Activated CD4-positive, alpha-beta memory T cell treated with anti-CD3 and anti-CD28 coated beads for 36 hours (primary cell): ENCODE measurements at regions not wholly inside any gene's neighbourhood (a gene's known extent, or its start where the extent isn't known, plus 50 kb on each side); places are given as distances from the start of the nearest gene placed in this dataset.
"Not testable (repeated sequence)": the region's sequence is repeated elsewhere in the genome, so short reads cannot be mapped to it uniquely, and the experiment has no call there.

Experiments used
- CTCF ChIA-PET: fragments of 350-600 bp; sonication (Branson Sonifier 250); formaldehyde crosslinking; loops from one replicate; lab custom pipeline; 2021; ENCODE audit warnings: antibody characterized with exemption, inconsistent platforms; lab: Charles Lee
- POLR2A ChIA-PET: fragments of 350-600 bp; sonication (Branson Sonifier 250); formaldehyde crosslinking; loops from one replicate; lab custom pipeline; 2021; ENCODE audit warnings: antibody characterized with exemption; lab: Charles Lee
- DNase-seq: peaks from one replicate; pipeline ENCODE4 v3.0.0-alpha.2; 2020
- H3K27ac Mint-ChIP-seq: one replicate; pipeline ENCODE4 v1.8.0; 2021; ENCODE audit warnings: mixed read lengths
- H3K27me3 Mint-ChIP-seq: one replicate; pipeline ENCODE4 v1.8.0; 2021; ENCODE audit warnings: mixed read lengths
- H3K36me3 Mint-ChIP-seq: one replicate; pipeline ENCODE4 v1.8.0; 2021; ENCODE audit warnings: mixed read lengths
- H3K4me1 Mint-ChIP-seq: one replicate; pipeline ENCODE4 v1.8.0; 2021; ENCODE audit warnings: low read depth, mixed read lengths
- H3K4me3 Mint-ChIP-seq: one replicate; pipeline ENCODE4 v1.8.0; 2021; ENCODE audit warnings: mild to moderate bottlenecking, mixed read lengths
- H3K9me3 Mint-ChIP-seq: one replicate; pipeline ENCODE4 v1.8.0; 2021; ENCODE audit warnings: mixed read lengths
- intact Hi-C: fragments of 100-400 bp; cut with micrococcal nuclease; formaldehyde crosslinking; loops from one replicate; pipeline ENCODE4 v1.15.1; 2023

DNA sequence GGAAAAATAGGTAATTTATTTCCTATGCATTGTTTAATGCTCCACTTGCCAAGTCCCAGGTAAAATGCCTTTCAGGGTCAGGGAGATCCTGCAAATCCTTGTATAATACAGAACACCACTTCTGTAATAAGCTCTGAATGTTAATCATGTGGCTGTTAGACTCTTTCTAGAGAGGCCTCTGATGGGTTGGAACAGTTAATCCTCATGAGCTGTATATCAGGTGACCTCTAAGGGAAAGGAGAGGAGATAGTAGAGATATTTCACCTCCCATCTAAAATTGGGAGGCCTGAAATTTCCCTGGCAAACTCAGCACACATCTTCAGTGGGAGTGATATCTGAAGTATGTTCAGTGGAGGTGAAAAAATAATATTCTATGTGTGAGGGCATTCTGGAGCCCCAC is 210.6 kb upstream of the WDFY3 start:
- peaks cover 4% of the 10 kb centered on the region for H3K9me3 Mint-ChIP-seq
- no peak overlapping the region for H3K4me3 Mint-ChIP-seq
- H3K4me1 Mint-ChIP-seq = no peaks in the 10 kb centered on the region
- ChIA-PET CTCF (no interaction called here), POLR2A (no interaction called here)
- no peak for DNase-seq
- no peak overlapping the region for H3K27ac Mint-ChIP-seq
- no peaks in the 10 kb centered on the region for H3K27me3 Mint-ChIP-seq
- no peaks in the 10 kb centered on the region for H3K36me3 Mint-ChIP-seq
- intact Hi-C loops = no loop called here

DNA sequence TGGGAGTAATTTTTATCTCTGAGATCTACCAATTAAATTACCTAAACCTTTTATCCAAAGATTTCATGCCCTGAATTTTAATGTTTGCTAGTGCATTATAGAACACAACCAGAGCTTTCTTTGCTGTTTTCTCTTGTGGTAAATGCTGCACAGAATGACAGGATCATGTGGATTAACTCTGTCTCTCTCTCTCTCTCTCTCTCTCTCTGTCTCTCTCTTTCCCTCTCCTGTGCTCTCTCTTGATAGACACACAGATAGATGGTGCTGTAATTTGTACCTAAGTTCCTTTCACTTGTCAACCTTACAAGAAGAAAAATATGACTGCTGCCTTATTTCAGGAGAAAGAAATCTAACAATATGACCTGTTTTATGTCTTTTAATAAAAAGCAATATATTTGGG is 211.2 kb upstream of the WDFY3 start:
- no peak for DNase-seq
- H3K9me3 Mint-ChIP-seq = peaks cover 4% of the 10 kb centered on the region
- no peak overlapping the region for H3K27ac Mint-ChIP-seq
- H3K36me3 Mint-ChIP-seq = no peaks in the 10 kb centered on the region
- no peak overlapping the region for H3K4me3 Mint-ChIP-seq
- no peaks in the 10 kb centered on the region for H3K4me1 Mint-ChIP-seq
- intact Hi-C loops = no loop called here
- CTCF ChIA-PET = no interaction called here
- POLR2A ChIA-PET = no interaction called here
- no peaks in the 10 kb centered on the region for H3K27me3 Mint-ChIP-seq

DNA sequence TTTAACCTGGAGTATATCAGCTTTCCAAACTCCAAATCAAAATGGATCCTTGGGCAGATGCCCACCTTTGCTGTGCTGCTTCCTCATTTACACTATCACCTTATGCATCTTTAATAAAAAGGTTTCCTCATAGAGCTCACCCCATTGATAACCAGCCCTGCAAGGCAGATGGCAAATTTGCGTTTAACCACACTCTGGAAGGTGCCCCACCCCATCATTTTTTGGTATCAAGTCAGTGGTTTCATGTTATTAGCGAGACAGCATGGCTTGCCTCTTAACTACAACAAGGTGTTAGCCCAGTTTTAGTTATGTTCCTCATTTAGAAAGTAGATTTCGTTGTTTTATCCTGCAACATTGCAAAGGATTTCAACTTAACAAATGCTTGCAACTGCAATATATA is 214.0 kb upstream of the WDFY3 start:
- CTCF ChIA-PET = interaction anchor here (0.6 kb wide), 1 partner anchor 134 kb away, joined by 3 read pairs; no protein-coding TSS in a partner anchor
- no peak for DNase-seq
- Mint-ChIP-seq H3K9me3 (peaks cover 4% of the 10 kb centered on the region), H3K4me1 (no peaks in the 10 kb centered on the region), H3K4me3 (no peak overlapping the region), H3K27me3 (no peaks in the 10 kb centered on the region), H3K27ac (no peak overlapping the region), H3K36me3 (no peaks in the 10 kb centered on the region)
- POLR2A ChIA-PET = no interaction called here
- intact Hi-C loops = no loop called here

DNA sequence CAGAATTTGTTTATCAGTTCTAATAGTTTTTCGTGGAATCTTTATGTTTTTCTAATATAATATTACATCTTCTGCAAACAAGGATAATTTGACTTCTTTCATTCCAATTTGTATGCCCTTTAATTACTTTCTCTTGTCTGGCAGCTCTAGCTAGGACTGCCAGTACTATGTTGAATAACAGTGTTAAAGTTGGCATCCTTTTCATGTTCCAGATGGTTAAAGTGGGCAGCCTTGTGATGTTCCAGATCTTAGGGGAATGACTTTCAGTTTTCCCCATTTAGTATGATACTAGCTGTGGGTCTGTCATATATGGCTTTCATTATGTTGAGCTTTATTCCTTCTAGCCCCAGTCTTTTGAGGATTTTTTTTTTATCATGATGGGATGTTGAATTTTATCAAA is 220.6 kb upstream of the WDFY3 start:
- POLR2A ChIA-PET = no interaction called here
- no peaks in the 10 kb centered on the region for H3K4me1 Mint-ChIP-seq
- H3K27ac Mint-ChIP-seq = no peak overlapping the region
- intact Hi-C loops = no loop called here
- H3K4me3 Mint-ChIP-seq = no peak overlapping the region
- CTCF ChIA-PET = no interaction called here
- peaks cover 13% of the 10 kb centered on the region for H3K9me3 Mint-ChIP-seq
- H3K27me3 Mint-ChIP-seq = no peaks in the 10 kb centered on the region
- H3K36me3 Mint-ChIP-seq = no peaks in the 10 kb centered on the region
- no peak for DNase-seq

DNA sequence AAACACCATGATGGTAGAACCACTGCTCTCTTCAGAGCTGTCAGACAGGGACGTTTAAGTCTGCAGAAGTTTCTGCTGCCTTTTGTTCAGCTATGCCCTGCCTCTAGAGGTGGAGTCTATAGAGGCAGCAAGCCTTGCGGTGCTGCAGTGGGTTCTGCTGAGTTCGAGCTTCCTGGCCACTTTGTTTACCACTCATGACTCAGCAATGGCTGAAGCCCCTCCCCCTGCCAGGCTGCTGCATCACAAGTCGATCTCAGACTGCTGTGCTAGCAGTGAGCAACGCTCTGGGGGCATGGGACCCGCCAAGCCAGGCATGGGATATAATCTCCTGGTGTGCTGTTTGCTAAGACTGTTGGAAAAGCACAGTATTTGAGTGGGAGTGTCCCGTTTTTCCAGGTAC is 229.5 kb upstream of the WDFY3 start:
- H3K27me3 Mint-ChIP-seq, H3K36me3 Mint-ChIP-seq, H3K27ac Mint-ChIP-seq, CTCF ChIA-PET, H3K4me1 Mint-ChIP-seq, H3K4me3 Mint-ChIP-seq, intact Hi-C loops, POLR2A ChIA-PET, DNase-seq: not testable (repeated sequence)
- peaks cover 20% of the 10 kb centered on the region for H3K9me3 Mint-ChIP-seq

DNA sequence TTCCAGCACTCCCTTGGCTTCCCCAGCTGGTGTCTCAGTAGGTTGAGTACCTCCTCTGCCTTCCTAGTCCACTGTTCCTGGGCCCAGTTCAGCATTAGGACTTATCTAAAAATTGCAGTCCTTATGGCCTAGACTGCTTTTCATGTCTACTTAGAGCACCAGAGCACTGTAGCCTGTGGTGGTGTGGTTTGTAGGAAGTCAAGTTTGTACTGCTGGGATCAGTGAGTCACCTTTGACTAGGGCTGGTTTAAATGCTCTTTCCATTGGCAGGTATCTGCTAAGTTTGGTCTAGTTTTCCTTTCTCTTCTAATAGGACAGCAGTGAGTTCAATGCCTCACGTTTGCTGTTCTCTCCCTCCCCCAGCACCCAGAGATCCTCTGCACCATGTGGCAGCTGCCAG is 233.6 kb upstream of the WDFY3 start:
- no peaks in the 10 kb centered on the region for H3K4me1 Mint-ChIP-seq
- H3K4me3 Mint-ChIP-seq = no peak overlapping the region
- ChIA-PET POLR2A (no interaction called here), CTCF (no interaction called here)
- H3K9me3 Mint-ChIP-seq = peaks cover 19% of the 10 kb centered on the region
- intact Hi-C loops = no loop called here
- no peak overlapping the region for H3K27ac Mint-ChIP-seq
- no peak for DNase-seq
- no peaks in the 10 kb centered on the region for H3K27me3 Mint-ChIP-seq
- H3K36me3 Mint-ChIP-seq = no peaks in the 10 kb centered on the region

DNA sequence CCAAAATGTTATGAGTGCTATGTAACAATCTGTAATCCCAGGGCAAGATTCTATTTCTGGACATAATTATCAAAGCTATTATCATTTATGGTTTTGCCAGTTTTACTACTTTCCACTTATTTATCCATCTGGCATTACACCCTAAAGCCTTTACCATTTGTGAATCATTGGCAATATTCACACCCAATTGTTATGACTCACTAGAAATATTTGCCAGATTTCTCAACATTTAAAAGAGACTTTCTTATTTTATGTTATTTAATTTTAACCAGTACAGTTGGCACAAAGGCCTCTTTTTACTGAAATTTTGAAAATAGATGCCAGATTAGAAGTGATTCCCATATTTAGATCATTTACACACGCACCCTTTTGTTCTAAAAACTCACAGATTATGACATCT is 242.7 kb upstream of the WDFY3 start:
- H3K27me3 Mint-ChIP-seq = no peaks in the 10 kb centered on the region
- no peak overlapping the region for H3K27ac Mint-ChIP-seq
- H3K4me3 Mint-ChIP-seq = no peak overlapping the region
- intact Hi-C loops = no loop called here
- peaks cover 24% of the 10 kb centered on the region for H3K9me3 Mint-ChIP-seq
- CTCF ChIA-PET = no interaction called here
- POLR2A ChIA-PET = no interaction called here
- H3K36me3 Mint-ChIP-seq = no peaks in the 10 kb centered on the region
- H3K4me1 Mint-ChIP-seq = no peaks in the 10 kb centered on the region
- no peak for DNase-seq

DNA sequence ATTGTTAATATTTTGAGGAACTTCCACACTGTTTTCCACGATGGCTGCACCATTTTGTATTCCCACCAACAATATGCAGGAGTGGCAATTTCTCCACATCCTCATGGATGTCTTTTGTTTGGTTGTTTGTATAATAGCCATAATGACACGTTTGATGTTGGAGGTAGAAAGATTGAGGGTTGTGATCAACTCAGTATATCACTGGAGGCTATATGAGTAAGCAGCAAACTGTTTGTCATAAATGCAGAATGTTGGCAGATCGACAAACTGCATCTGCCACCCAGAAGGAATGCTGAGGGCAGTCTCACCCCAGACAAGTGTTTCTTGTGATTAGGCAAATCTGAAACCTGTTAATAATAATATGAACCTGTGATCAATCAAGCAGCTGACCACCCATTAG is 243.9 kb upstream of the WDFY3 start:
- Mint-ChIP-seq H3K9me3 (peaks cover 21% of the 10 kb centered on the region), H3K4me1 (no peaks in the 10 kb centered on the region)

DNA sequence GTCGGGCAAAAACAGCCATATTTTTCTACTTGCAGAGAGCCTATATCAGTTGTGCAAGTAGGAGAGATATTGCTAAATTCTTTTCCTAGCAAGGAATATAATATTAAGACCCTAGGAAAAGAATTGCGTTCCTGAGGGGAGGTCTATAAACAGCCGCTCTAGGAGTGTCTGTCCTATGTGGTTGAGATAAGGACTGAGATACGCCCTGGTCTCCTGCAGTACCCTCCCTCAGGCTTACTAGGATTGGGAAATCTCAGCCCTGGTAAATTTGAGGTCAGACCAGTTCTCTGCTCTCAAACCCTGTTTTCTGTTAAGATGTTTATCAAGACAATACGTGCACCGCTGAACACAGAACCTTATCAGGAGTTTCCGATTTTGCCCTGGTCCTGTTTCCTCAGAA is 250.1 kb upstream of the WDFY3 start:
- H3K27me3 Mint-ChIP-seq, H3K4me3 Mint-ChIP-seq, CTCF ChIA-PET, H3K36me3 Mint-ChIP-seq, POLR2A ChIA-PET, intact Hi-C loops, H3K27ac Mint-ChIP-seq, H3K4me1 Mint-ChIP-seq, DNase-seq: not testable (repeated sequence)
- peaks cover 37% of the 10 kb centered on the region for H3K9me3 Mint-ChIP-seq

More for the DNA sequence above, 243.9 kb upstream of the WDFY3 start:
- intact Hi-C loops = no loop called here
- Mint-ChIP-seq H3K27ac (no peak overlapping the region), H3K27me3 (no peaks in the 10 kb centered on the region), H3K4me3 (no peak overlapping the region), H3K36me3 (no peaks in the 10 kb centered on the region)
- POLR2A ChIA-PET = no interaction called here
- CTCF ChIA-PET = no interaction called here
- no peak for DNase-seq

DNA sequence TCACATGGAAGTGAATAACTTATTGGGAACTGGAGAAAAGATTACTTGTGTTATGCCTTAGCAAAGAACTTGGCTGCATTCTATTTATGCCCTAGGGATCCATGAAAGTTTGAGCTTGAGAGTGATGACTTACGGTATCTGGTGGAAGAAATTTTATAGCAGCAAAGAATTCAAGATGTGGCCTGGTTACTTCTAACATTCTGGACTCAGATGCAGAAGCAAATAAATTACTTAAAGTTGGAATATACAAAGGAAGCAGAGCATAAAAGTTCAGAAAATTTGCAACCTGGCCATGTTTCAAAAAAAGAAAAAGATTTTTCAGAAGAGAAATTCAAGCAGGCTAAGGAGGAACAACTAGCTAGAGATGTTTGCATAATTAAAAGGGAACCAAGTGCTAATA is 252.3 kb upstream of the WDFY3 start:
- Mint-ChIP-seq H3K27ac (no peak overlapping the region), H3K36me3 (no peaks in the 10 kb centered on the region), H3K4me1 (no peaks in the 10 kb centered on the region), H3K4me3 (no peak overlapping the region), H3K9me3 (peaks cover 29% of the 10 kb centered on the region), H3K27me3 (no peaks in the 10 kb centered on the region)
- no peak for DNase-seq
- intact Hi-C loops = no loop called here
- ChIA-PET POLR2A (no interaction called here), CTCF (no interaction called here)

DNA sequence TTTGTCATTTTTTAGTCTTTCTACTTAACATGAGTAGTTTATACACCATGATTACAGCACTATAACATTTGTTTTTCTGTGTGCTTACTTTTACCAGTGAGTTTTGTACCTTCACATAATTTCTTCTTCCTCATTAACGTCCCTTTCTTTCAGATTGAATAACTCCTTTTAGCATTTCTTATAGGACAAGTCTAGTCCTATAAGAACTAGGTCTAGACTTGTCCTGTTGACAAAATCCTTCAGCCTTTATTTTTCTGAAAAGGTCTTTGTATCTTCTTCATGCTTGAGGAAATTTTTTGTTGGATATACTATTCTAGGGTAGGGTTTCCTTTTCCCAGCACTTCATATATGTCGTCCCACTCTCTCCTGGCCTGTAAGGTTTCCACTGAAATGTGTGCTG is 253.3 kb upstream of the ARHGAP24 start:
- DNase-seq = no peak
- Mint-ChIP-seq H3K27me3 (no peaks in the 10 kb centered on the region), H3K9me3 (peaks cover 23% of the 10 kb centered on the region), H3K4me1 (no peaks in the 10 kb centered on the region), H3K36me3 (no peaks in the 10 kb centered on the region), H3K4me3 (no peak overlapping the region), H3K27ac (no peak overlapping the region)
- CTCF ChIA-PET = no interaction called here
- intact Hi-C loops = no loop called here
- POLR2A ChIA-PET = no interaction called here

DNA sequence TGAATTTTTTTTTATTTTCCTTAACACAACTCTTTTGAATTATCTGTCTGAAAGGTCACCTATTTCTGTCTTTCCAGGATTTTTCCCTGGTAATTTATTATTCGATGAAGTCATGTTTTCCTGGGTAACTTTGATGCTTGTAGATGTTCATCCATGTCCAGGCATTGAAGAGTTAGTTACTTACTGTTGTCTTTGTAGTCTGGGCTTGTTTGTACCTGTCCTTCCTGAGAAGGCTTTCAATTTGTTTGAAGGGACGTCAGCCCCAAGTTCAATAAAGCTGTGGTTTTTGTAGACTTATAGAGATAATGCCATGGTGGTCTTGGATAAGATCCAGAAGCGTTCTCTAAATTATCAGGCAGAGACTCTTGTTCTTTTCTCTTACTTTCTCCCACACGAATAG is 252.4 kb upstream of the ARHGAP24 start:
- Mint-ChIP-seq H3K27me3 (no peaks in the 10 kb centered on the region), H3K4me1 (no peaks in the 10 kb centered on the region), H3K4me3 (no peak overlapping the region), H3K9me3 (peaks cover 15% of the 10 kb centered on the region), H3K36me3 (no peaks in the 10 kb centered on the region), H3K27ac (no peak overlapping the region)
- ChIA-PET POLR2A (no interaction called here), CTCF (no interaction called here)
- no peak for DNase-seq
- intact Hi-C loops = no loop called here

DNA sequence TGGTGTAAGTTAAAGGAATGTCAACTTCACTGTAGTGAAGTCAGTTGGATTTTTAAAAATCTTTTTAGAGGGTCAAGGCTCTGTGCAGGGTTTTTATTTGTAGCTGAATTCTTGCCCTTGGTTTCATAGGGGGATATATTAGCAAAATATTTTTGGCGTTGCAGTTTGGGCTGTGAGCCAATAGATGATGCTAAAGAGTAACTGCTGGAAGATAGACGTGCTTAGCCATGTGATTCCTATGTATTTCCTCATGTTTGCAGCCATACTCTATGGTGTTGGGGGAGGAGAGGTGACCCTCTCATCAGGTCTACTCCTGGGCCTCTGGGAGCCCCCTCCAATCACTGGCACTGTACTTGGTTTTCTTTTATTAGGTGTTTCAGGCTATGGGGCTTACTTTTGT is 246.7 kb upstream of the ARHGAP24 start:
- CTCF ChIA-PET = interaction anchor here (0.6 kb wide), 1 partner anchor 36 kb away, joined by 3 read pairs; no protein-coding TSS in a partner anchor
- Mint-ChIP-seq H3K9me3 (peaks cover 3% of the 10 kb centered on the region), H3K4me3 (no peak overlapping the region), H3K27ac (no peak overlapping the region), H3K4me1 (no peaks in the 10 kb centered on the region), H3K36me3 (no peaks in the 10 kb centered on the region), H3K27me3 (no peaks in the 10 kb centered on the region)
- intact Hi-C loops = no loop called here
- POLR2A ChIA-PET = no interaction called here
- DNase-seq = no peak
